ENCODE measurements at regions not wholly inside any gene's neighbourhood (a gene's known extent, or its start where the extent isn't known, plus 50 kb on each side); places are given as distances from the start of the nearest gene placed in this dataset.

DNA sequence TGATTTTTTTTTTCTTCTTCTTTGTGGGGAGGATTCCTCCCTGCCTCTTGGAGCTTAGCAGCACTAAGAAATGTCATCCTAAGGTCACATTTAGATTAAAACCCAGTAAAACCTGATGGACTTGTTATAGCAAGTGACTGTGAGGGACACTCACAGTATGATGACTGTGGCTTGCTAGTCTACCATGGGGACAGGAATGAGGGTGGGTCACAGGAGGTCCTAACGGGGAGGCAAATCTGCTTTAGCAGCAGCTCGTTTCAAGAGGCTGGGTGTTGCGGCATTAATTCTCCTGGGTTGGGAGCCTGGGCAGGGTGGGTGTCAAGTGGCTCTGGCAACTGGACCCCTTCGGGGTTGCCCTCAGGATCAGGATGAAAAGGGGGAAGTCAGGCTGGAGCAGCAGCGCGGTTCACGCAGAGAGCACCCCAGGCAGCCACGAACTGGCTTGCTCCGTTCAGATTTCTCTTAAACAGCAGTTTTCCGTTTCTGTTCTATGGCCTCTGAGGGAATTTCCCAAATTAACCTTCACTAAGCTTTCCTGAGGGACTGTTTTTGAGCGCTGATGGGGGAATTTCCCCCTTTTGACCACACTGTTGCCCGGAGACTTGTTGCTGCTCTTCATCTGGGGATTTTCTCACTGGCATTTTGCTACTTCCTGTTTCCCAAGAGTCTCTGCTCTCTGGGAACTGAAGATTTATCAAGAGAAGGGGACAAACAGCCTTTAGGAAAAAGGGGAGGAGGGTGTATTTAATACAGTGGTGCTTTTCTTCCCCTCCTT, 59.8 kb upstream of the PELI1 start:
- TF ChIP-seq EZH2 (IDR thresholded peaks at IDR 0.05) (no peak), POLR2AphosphoS5 (IDR thresholded peaks at IDR 0.05; ENCODE audit: borderline replicate concordance, low read depth, low read length) (peak; percentile 51)
